Stimulated activated CD8-positive, alpha-beta memory T cell treated with anti-CD3 and anti-CD28 coated beads, Interleukin-4, amount 100 ng/mL, for 24 hours (primary cell): ENCODE measurements at regions not wholly inside any gene's neighbourhood (a gene's known extent, or its start where the extent isn't known, plus 50 kb on each side); places are given as distances from the start of the nearest gene placed in this dataset.

Experiments used
- DNase-seq: peaks from one replicate; pipeline ENCODE4 v3.0.0-alpha.2; 2020; ENCODE audit warnings: low read depth

GRCh38 chr22:48531761-48532435, 1295.8 kb downstream of the BRD1 start:
- no peak for DNase-seq

GRCh38 chr22:48531108-48531507, 1296.6 kb downstream of the BRD1 start:
- DNase-seq: no peak

- no peak for DNase-seq
Observed at GRCh38 chr22:48530666-48531065, 1297.0 kb downstream of the BRD1 start.

GRCh38 chr22:48528221-48528915, 1299.3 kb downstream of the BRD1 start:
- DNase-seq: no peak

GRCh38 chr22:48523761-48524160, 1303.9 kb downstream of the BRD1 start:
- DNase-seq: no peak

GRCh38 chr22:48523091-48523490, 1304.6 kb downstream of the BRD1 start:
- no peak for DNase-seq

- DNase-seq: no peak
Observed at GRCh38 chr22:48522271-48522670, 1305.4 kb downstream of the BRD1 start.

GRCh38 chr22:48520884-48521588, 1306.6 kb downstream of the BRD1 start:
- DNase-seq: no peak

- DNase-seq: no peak
Observed at GRCh38 chr22:48520207-48520606, 1307.5 kb downstream of the BRD1 start.

GRCh38 chr22:48517039-48518030, 1310.3 kb downstream of the BRD1 start:
- DNase-seq: no peak

- DNase-seq: no peak
Observed at GRCh38 chr22:48516571-48516970, 1311.1 kb downstream of the BRD1 start.

GRCh38 chr22:48515571-48516200, 1312.0 kb downstream of the BRD1 start:
- DNase-seq: no peak

GRCh38 chr22:48513929-48514328, 1313.7 kb downstream of the BRD1 start:
- DNase-seq: no peak

GRCh38 chr22:48513446-48513845, 1314.2 kb downstream of the BRD1 start:
- DNase-seq: no peak

GRCh38 chr22:48511781-48512327, 1315.8 kb downstream of the BRD1 start:
- no peak for DNase-seq

- no peak for DNase-seq
Observed at GRCh38 chr22:48511211-48511610, 1316.5 kb downstream of the BRD1 start.

- DNase-seq: no peak
Observed at GRCh38 chr22:48510599-48510998, 1317.1 kb downstream of the BRD1 start.

GRCh38 chr22:48507595-48508350, 1319.9 kb downstream of the BRD1 start:
- no peak for DNase-seq

GRCh38 chr22:48507171-48507570, 1320.5 kb downstream of the BRD1 start:
- no peak for DNase-seq

GRCh38 chr22:48506506-48507145, 1321.0 kb downstream of the BRD1 start:
- no peak for DNase-seq
